T-helper 2 cell treated with Interferon-gamma antibody and Interleukin-4, amounts not matched to agents 100 ng/mL and 5 ng/mL, for 36 hours (primary cell): ENCODE measurements at regions not wholly inside any gene's neighbourhood (a gene's known extent, or its start where the extent isn't known, plus 50 kb on each side); places are given as distances from the start of the nearest gene placed in this dataset.

Experiments used
- intact Hi-C: fragments of 100-400 bp; cut with micrococcal nuclease; formaldehyde crosslinking; loops from one replicate; pipeline ENCODE4 v1.15.1; 2023

DNA sequence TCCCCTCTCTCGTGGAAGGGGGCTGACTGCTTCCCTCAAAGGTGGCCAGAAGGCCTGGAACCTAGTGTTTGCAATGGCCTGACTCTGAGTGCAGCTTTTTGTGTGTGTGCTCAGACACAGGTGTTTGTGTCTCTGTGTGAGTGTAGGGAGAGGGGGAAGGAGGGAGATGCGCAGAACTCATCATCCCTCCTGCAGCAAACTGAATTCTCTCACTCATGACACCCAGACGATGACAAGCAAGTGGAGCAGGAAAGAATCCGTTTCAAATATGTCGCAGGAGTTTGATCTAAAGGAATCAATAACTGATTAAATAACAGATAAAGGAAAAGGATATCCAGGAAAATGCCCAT, 101.4 kb downstream of the TNFAIP3 start:
- intact Hi-C loops: no loop called here

GRCh38 chr6:137968901-137969300, 101.8 kb downstream of the TNFAIP3 start:
- intact Hi-C loops: no loop called here

DNA sequence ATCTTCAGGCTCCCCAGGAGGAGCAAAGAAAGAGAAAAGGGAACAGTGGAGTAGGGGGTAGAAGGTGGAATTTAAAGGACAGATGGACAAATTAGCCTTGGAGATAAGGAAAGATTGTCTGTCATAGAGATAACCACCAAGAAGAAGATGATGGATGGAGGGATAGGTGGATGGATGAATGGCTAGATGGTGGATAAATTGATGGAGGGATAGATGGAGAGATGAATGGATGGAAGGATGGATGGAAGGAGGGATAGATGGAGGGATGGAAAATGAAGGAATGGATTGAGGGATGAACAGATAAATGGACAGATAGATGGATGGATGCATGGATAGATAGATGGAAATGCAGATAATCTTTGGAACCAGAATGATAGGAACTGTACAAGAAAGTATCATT, 102.8 kb downstream of the TNFAIP3 start:
- intact Hi-C loops: no loop called here

DNA sequence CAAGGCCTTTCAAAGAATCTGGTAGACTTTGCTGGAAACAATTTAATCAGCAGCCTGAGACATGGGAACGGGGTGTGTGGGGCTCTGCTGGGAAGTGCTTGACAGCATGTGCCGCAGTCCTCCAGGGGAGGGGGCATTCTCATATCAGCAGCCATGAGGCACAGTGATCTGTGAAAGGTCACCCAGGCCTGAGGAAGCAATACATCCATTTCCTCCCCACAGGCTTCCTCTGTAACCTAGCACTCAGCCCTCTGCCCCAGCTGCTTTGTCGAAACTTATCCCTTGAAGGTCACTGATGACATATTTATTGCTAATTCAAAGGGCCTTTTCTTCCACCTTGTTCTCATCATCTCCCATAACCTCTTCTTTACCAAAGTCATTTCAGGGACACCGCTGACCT, 103.3 kb downstream of the TNFAIP3 start:
- intact Hi-C loops: no loop called here

GRCh38 chr6:137973201-137973600, 106.1 kb downstream of the TNFAIP3 start:
- intact Hi-C loops: no loop called here

DNA sequence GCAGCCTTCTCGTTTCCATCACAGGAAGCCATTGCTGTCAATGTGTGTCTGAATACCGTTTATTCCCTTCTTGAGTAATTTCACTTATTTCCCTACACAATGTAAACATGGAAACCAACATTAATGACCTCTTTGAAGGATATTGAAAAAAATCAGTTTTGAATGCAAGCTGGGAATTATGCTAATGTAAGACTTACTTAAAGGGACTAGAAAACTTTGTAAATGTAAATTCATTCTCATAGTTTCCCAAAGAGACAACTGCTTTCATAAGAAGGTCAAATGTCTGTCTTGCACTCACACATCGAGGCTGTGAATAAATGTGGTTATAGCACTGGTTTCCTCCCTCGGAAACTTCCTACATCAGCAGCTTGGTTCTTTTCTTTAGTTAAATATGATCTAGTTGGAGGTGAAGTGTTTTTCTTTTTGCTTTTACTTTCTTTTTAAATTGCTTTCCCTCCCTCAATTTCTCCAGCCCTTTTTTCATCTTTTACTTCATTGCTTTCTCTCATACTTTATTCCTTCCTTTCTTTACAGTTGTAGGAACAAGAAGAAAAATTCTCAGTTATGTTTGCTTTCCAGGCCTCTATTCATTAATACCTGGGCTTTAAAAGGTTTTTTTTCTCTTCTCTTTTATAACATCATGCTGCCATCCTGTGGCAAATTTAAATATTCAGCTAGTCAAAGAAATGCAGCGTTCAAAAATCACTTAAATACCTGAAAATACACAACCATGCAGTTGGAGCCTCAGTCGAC, 108.3 kb downstream of the TNFAIP3 start:
- intact Hi-C loops: loop anchor here (1.0 to 5.0 kb wide), 7 partner anchors 30 to 313 kb away; partner anchors contain the start of gene TNFAIP3

DNA sequence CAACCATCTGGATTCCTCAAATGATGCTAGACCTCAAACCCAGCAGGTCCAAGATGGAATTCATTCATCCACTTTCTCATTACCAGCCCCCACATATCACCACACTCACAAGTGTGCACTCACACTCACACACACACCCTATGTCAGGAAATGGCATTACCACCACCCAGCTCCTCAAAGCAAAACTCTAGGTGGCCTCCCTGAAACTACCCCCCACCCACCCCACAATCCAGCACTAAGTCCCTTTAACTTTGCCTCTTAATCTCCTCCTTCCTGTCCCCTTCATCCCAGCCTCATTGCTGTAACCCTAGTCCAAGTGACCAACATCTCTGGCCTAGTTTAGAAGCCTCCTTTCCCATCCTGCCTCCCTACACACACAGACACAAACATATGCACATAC, 109.4 kb downstream of the TNFAIP3 start:
- intact Hi-C loops: loop anchor here (5.0 kb wide), 1 partner anchor 314 kb away; no protein-coding TSS in a partner anchor

GRCh38 chr6:137977206-137977605, 110.1 kb downstream of the TNFAIP3 start:
- intact Hi-C loops: loop anchor here (5.0 kb wide), 1 partner anchor 315 kb away; no protein-coding TSS in a partner anchor

GRCh38 chr6:137977814-137978213, 110.8 kb downstream of the TNFAIP3 start:
- intact Hi-C loops: loop anchor here (5.0 kb wide), 1 partner anchor 316 kb away; no protein-coding TSS in a partner anchor

GRCh38 chr6:137978252-137978896, 111.3 kb downstream of the TNFAIP3 start:
- intact Hi-C loops: loop anchor here (5.0 kb wide), 1 partner anchor 316 kb away; no protein-coding TSS in a partner anchor

DNA sequence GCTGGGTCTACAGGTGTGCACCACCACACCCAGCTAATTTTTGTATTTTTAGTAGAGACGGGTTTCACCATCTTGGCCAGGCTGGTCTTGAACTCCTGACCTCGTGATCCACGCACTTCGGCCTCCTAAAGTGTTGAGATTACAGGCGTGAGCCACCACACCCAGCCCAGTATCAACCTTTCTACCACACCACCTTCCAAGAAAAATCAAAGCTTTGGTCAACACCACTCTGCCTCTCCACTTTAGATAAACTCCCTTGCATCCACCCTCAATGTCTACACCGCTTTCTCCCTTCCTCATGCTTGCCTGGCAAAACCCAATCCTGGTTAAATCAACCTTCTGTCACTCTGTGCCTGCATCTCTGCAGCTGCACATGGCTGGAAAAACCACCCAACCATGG, 112.2 kb downstream of the TNFAIP3 start:
- intact Hi-C loops: loop anchor here (5.0 kb wide), 1 partner anchor 317 kb away; no protein-coding TSS in a partner anchor

- intact Hi-C loops: no loop called here
These were observed 113.7 kb downstream of the TNFAIP3 start for GRCh38 chr6:137980777-137981176.

DNA sequence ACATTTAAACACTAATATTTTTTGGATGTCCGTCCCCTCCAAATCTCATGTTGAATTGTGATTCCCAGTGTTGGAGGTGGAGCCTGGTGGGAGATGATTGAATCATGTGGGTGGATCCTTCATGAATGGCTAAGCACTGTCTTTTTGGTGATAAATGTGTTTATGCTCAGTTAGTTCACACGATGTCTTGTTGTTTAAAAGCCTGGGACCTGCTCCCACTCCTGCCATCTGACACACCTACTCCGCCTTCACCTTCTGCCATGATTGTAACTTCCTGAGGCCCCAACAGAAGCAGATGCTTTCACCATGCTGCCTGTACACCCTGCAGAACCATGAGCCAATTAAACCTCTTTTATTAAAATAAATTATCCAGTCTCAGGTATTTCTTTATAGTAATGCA, 114.7 kb downstream of the TNFAIP3 start:
- intact Hi-C loops: no loop called here

DNA sequence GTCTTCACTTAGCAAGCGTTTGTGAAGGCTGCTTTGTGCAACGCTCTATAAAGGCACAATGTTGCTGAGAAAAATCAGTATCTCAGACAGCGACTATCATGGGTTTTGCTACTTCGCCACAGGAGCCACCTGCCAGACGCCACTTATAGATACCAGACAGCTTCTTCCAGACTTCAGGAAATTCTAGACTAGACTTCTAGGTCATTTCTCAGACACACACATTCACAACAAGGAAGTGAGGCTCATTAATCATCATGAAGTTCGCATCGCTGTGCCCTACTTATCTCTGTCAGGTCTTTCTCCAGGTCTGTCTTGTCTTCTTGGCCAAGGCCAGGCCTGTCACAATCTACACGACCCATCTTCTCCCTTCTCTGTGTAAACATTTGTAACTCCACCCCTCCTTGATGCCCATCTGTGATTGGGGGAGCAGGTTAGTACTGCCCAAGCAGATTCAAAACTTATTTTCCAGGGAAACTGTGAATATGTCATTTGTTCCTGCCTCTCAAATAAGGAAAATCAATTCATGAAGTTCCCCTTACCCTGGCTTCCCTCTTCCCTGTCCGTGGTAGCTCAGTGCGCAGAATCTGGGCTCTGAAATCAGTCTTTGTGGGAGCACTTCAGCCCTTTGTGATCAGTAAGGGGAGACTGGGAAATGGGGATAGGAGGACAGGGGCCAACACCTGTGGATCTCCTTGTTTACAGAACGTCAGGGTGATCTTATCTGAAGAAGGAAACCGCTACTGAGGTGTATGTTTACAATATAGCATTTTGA, 115.5 kb downstream of the TNFAIP3 start:
- intact Hi-C loops: no loop called here

- intact Hi-C loops: no loop called here
These were observed 116.2 kb downstream of the TNFAIP3 start for GRCh38 chr6:137983269-137983668.

DNA sequence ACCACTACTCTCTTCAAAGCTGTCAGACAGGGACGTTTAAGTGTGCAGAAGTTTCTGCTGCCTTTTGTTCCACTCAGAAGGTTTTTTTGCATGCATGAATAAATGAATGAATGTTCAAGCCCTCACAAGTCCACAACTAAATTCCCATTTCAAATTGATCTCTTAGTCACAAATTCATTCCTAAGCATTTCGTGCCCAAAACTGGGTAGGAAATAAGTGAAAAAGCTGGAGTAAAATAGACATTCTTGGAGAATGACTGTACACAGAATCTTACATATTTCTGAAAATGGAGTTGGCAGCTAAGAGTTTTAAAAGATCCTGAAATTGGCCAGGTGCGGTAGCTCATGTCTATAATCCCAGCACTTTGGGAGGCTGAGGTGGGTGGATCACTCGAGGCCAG, 117.6 kb downstream of the PERP start:
- intact Hi-C loops: no loop called here

DNA sequence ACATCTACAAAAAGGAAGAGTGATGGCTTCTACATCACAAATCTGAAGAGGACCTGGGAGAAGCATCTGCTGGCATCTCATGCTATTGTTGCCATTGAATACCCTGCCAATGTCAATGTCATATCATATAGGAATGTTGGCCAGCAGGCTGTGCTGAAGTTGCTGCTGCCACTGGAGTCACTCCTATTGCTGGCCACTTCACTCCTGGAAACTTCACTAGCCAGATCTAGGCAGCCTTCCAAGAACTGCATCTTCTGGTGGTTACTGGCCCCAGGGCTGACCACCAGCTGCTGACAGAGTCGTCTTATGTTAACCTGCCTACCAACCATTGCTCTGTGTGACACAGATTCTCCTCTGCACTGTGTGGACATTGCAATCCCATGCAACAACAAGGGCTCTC, 111.8 kb downstream of the PERP start:
- intact Hi-C loops: no loop called here

- intact Hi-C loops: no loop called here
These were observed 108.7 kb downstream of the PERP start for GRCh38 chr6:137998461-137999019.

GRCh38 chr6:137999815-138000214, 107.4 kb downstream of the PERP start:
- intact Hi-C loops: loop anchor here (5.0 kb wide), 1 partner anchor 517 kb away; no protein-coding TSS in a partner anchor

DNA sequence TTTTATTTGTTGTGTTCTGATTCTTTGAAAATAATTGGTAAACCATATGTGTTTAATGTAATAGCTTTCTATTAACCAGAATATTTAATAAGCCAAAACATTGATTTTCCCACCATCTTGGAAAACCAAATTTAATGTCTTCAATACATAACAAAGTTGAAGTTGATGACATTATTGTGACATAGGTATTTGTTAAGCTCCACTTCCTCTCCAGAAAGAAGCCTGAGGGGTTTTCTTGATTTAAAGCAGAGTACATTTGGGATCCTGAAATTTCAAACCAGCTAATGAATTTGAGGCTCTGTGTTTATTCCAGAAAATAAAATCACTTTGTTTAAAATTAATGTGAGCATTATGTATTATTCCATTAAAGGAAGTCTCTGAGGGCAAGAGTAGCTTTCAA, 106.3 kb downstream of the PERP start:
- intact Hi-C loops: loop anchor here (1.0 to 5.0 kb wide), 2 partner anchors 108 to 516 kb away; no protein-coding TSS in a partner anchor

DNA sequence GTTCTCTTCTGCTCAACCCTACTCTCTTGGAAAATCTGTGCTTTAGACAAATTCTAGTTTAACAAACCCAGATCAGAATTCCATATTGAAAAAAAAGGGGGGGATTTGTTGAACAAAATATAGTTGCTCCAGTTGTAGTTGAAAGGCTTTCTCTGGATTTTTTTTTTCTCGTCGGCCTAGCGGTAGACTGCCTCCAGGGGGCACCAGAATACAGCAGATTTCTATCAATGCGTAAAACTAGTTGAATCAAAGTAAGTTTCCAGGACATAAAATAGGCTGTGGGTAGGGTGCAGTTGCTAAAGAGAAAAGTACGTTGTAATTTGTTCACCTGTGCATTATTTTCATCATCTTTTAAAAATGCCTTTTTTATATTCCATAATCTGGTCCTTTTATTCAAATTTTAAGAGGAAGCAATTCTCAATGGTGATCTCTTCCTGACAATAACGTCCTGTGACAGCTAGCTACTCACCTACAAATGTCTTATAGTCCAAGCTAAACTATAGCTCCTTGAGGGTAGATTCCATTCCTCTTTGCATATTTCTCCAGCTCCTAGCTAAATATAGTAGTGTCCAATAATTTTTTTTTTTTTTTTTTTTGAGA, 105.4 kb downstream of the PERP start:
- intact Hi-C loops: loop anchor here (1.0 to 5.0 kb wide), 2 partner anchors 107 to 515 kb away; no protein-coding TSS in a partner anchor
